T-helper 1 cell (primary cell): ENCODE measurements at regions not wholly inside any gene's neighbourhood (a gene's known extent, or its start where the extent isn't known, plus 50 kb on each side); places are given as distances from the start of the nearest gene placed in this dataset.

ENCODE experiments used
- DNase-seq, 5 donors: peaks; one replicate each; pipeline ENCODE4 v3.0.0-alpha.2; 2012 to 2020

DNA sequence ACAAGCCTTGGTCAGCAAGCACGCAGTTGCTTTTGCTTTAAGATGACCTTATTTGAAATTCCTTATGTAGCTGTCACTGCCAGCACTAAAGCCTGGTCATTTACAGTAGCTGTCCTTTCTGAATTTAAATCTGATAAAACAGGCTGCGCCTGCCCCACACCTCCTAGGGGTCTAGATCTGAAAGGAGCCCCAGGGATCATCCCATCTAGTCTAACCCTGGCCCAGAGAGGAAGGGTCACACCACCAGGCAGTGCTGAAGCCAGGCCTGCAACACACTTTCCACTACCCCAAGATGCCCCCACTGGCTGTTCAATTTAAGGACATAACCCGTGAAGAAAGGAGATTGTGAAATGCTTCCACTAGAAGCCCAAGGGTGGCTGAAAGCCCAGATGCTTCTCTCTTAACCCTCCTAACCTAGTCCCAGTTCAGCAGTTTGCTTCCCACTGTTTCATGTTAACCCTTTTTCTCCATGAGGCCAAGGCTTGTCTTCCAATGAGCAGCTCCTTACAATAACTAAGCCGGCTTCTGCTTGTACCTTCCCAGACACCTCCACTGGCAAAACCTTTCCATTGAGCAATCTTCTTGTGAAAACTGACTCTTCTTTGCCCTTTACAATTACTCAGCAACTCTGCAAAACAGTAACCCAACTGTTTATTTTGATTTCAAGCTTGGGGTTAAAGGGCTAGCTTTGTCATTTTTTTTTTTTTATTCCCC is 198.9 kb upstream of the LPP start:
- no peak for DNase-seq

DNA sequence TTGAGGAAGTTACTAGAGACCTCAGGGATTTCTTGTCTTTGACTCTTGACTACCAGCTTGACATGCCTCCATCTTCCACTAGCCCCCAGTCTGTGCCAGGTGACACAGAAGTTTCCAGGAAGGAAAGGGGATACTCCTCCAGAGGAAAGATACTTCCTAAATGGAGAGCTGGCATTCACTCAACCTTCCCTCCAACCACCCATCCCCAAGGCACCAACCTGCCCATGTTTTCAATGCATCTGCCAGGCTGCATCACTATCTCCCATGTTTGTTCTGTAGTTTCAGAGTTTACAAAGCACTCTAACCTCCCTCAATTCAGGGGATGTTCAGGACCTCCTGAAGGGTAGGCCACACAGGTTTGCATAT is 198.4 kb upstream of the LPP start:
- no peak for DNase-seq

DNA sequence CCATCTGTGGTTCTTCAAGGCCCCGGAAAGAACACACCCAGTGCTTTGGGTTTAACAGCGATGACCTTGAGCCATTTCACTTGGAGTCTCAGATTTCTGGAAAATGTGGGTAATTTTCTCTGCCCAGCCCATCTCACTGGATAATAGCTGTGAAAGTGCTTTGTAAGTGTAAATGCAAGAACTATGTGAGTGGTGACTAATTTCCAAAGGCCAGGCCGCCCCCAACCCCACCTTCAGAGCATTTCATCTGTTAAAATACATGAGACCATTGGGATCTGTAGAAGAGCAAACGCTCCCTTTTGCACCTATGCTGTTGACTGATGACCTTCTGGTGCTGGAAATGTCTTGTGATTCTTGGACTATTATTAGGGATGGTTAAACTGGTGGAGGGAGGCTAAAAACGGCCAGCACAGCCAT is 196.8 kb upstream of the LPP start:
- DNase-seq: no peak

DNA sequence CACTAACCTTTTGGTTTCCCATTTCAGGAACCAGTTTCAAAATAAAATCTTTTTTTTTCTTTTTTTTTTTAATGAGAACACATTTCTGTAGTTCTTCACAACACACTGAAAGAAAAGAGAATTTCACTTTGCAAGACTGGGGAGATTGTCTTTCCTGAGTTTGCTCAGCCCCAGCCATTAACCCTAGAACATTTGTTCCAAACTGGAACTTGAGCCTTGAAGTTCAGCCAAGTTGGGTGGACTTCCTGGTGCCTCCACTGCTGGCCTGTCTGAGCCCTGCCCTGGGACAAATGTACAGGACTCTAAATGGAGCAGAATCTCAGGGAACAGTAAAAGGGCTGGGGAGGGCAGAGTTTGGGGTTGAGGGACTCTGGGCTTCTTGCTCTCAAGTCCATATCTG is 196.4 kb upstream of the LPP start:
- DNase-seq: no peak

DNA sequence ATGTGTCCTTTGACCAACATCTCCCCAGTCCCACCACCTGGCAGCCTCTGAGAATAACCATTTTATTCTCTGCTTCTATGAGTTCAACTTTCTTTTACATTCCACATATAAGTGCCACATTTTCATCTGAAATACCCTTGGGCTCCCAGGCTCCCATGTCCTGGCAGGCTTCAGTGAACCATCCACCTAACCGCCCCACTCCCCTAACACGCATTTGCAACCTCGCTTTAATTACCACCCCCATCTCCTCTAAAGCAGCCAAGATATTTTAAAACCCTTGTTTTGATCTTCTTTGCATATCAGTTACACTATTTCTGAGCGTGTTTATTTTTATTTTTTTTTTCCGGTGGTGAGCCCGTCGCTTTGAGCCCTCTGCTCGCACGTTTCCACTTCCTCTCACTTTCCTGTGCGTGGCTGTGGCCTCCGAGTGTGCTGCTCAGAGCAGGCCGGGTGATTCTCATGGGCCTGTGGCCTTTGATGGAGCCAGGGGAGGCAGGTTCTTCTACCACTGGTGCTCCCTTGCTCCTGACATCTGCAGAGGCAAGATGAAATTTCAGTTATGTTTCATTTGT is 195.4 kb upstream of the LPP start:
- peak in 4 of 5 donors; percentile 11 to 69 (median 24) for DNase-seq

DNA sequence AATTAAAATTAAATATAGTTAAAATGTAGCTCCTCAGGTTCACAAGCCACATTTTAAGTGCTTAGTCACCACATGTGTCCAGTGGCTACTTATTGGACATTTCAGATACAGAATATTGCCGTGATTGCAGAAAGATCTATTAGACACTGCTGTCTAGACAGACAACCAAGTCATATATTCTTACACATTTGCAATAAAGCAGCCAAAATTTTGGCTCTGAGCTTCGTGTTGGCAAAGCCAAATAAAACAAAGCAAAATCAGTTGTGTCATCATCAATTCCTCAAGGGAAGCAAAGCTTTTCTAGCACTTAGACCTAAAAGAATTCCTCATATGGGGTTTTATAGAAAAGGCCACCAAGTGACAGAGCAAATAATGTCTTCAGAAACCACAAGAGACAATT is 193.1 kb upstream of the LPP start:
- no peak for DNase-seq

DNA sequence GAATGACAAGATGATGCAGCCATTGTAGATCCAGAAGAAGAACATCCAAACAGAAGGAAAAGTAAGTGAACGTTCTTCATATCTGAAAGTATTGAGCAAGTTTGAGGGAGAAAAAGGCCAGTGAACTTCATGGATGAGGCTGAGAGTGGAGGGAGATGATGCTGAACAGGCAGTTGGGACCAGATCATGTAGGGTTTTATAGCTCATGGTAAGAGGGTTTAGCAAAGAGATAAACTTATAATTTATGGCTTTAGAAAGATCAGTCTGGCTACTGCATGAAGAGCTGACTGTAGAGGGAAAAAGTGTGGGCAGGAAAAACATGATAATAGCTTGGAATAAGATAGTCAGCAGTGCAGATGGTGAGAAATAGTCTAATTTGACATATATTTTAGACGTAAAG is 192.6 kb upstream of the LPP start:
- DNase-seq: no peak

DNA sequence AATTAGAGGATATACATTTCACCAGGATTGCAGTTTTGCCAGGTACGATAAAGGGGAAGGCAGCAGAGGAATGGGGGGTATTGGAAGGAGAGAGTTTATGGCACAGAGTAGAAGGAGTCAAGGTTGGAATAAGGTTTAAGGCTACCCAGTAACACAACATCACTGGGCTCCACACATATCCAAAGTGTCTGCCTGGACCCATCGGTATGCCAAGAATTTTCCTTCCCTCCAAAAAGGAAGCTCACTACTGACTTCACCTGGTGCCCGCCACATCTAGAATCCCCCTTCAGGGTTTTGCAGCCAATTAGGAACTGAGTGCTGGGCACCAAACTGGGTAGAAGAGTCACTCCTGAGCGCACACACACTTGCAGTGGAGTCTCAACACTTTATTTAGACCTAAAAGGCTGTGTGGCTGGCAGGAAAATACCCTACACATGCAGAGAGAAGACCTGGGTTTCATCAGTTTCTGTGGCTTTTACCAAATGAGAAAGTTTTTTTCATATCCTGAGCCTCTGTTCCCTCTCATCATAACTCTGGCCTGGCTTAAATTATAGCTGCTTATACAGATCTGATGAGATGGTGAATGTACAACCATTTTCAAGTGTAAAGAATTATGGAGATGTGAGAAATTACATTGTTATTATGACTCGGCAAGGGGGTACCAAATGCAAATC is 190.8 kb upstream of the LPP start:
- peak in 1 of 5 donors; percentile 57 for DNase-seq

DNA sequence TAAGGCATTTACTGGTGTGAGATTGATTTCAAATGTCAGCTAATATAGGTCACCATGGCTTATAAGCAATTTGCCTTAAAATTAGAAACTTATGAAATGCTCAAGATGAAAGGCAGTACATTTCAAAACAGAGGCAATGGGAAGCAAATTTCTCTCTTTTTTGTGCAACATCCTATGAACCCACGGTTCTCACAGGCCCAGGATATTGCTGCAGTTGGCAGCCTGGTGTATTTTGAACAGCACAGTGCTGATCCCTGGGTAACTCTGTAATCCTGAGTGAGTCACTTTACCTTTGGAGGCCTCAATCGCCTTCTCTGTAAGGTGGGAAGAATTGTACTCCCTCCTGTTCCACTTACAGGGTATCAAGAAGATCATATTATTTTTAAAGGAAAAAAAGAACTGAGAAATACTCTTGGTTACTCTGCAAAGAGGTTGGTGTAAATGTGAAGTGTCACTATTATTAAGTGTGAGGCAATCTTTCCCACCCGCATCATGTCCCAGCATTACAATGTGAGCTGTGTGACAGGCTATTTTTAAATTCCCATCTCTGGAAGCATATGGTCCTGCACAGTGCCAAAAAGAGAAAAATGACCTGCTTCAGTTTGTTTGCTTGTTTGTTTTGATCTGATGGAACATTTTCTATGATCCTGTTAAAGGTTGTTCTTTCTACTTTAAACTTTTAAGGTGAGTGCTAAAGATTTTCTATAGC is 190.1 kb upstream of the LPP start:
- DNase-seq: no peak

DNA sequence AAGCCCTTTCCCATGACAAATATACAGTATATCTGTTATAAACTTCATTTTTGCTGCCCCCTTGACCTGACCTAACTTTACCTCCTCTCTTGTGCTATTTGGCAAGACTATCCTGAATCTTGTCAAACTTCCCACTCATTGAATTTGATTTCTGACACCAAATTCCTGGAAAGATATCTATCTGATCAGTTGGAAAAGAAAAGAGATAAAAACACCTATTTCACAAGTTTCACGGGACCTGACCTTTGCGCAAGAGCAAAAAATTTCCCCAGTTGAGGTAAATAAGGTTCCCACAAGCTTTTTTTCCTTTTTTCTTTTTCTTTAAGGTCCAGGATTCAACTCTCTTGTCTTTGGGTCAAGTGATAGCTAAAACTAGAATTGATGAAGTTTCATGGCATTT is 189.2 kb upstream of the LPP start:
- no peak for DNase-seq

DNA sequence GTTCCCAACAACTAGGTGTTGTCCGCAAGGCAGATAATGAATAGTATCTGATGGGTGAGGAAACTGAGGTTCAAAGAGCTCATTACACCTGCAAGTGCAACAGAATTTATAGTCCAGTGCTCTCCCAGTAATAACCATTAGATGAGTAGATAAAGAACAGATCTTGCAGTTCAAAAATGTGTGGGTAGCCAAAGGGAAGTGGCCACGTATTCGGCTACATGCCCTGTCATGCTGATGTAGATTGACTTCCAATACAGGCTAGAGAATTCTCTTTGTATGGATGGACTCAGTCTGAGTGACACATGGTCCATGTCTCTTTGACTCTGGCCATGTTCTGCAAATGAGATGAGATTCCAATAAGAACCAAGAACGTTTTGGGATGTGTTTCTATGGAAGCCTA is 187.9 kb upstream of the LPP start:
- DNase-seq: no peak

DNA sequence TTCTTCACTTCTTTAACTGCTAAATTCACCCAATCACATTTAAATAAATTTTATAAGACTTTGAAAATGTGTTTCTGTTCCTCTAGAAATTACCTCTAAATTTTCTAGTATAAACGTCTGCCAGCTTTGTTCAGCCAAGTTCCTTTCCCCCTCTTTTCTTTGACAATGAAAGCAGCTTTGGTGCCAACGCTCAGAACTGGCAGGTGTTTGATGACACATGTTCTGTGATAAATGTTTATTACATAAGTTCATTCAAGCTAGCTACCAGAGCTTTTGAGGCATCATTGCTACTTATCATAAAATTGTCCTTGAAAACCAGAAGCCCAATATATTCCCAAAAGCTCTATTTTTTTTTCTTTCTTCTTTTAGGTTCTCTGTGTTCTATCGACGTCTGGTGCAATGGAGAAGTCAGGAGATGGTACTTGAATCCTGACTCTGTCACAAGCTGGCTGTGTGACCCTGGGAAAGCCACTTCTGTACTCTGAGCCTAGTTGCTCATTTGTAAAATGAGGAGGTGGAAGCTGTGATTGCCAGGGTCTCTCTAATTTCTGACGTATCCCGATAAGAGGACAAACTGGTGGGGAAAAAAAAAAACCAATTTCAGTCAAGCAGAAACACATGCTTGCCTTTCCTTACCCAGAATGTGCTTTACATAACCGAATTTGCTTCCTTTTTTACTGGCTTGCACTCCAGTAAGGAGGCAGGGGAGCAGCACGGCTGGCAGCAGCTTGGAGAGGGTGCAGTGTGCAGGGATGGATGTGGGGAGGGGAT is 187.1 kb upstream of the LPP start:
- no peak for DNase-seq

DNA sequence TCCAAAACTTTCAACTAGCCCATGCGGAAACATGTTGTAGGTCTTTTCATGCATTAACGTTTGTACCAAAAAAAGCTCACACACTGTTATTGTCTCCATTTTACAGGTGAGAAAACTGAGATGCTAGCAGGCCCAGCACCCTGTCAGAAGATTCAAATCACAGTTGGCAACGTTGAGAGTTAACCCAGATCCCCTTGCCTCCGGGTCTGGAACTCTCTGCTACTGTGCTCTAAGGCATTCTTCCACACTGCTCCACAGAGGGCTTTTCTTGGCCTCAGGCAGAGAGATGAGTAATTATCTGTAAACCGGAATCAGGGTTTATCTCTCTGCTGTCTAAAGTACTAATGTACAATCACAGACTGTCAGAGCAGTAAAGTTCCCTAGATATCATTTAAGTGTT is 186.0 kb upstream of the LPP start:
- DNase-seq: no peak

DNA sequence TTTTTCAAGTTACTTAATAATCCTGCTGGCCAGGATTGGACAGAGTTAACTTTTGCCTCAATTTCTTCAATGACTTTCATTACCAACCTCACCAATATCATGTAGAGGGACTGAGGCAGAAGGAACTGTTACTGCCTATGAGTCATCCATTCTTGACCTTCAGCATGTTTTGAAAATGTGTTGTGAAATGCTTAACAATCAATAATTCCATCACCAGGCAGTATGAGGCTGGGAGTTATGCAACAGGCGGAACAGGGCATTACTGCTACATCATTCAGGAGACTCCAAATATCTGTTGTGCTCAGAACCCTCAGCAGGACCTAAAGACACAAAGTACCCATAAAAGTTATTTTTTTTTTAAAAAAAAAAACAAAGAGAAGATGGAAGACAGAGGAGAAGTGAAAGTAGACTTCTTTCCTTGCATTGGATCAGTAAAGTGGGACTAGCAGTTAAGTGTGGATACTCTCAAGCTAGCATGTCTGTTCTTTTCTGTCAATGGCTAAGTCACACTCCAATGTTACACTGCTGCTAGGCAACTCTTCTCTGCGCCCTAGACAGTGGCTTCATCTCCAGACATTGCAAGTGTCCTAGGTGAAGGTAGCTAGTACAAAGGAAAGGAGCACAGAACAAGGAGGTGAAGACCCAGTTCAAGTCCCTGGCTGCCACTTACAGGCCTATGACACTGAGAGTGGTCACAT is 184.9 kb upstream of the LPP start:
- DNase-seq: no peak

DNA sequence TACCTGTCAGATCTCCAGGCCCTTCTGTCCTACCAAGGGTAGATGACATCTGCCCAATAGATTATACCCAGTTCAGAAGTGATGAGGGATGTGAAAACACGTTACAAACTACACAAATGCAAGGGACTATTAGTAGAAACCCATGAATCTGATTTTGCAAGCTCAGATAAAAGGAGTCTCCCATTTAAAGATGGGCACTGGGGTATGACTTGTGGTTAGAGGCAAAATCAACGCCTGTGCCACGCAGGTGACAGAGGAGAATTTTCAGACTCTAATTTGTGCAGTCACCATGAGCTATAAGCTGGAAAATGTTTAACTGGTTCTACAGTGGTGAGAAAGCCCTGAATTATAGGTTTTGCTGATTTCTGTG is 184.4 kb upstream of the LPP start:
- DNase-seq: no peak

DNA sequence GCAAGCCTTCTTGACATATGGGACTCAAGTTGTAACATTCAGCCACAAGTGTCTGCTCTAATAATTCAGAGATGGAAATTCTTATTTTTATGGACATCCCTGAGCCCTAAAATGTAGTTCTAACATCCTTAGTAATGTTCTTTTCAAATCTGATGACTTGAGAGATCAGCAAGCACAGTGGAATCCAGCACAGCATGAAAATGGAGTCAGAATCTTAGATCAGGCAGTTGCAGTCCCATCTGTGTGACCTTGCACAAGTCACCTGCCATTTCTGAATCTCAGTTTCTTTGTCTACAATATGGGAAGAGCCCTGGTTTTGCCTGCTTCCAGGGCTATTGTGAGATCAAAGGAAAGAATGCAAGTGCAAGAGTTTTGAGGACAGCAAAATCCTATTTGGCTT is 183.9 kb upstream of the LPP start:
- no peak for DNase-seq

DNA sequence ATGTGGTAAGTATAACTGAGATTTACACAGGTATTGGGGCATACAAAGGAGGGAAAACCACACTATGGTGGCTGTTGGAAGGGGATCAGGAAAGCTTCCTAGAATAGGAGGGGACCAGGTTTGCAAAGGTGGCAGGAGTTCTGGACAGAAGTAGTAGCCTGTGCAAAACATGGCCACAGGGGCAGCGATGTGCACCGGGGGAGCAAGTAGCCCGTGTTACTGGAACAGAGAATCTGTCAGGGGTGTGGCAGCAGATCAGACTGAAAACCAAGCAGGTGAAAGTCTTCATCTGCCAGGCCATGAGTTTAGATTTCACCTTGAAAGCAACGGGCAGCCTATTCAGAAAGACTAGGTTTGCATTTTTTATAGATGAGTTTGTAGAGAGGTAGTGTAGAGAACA is 182.3 kb upstream of the LPP start:
- DNase-seq: no peak

DNA sequence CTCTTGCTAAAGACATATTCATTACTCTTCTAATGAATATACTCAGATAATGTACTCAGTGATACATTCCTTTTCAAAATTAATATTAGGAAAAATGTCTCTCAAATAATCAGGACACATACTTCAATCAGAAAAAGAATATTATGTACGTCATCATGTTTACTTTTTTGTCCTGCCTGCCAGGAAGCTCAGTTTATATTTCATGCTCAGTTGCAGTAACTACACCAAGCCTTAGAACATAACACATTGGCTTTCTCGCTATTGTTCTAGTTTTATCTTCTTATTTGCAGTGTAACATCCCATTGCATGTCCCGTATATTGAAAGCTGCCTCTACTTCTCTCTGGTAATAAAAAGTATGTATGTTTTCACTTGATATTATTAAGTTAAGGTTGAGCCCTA is 181.5 kb upstream of the LPP start:
- DNase-seq: no peak

DNA sequence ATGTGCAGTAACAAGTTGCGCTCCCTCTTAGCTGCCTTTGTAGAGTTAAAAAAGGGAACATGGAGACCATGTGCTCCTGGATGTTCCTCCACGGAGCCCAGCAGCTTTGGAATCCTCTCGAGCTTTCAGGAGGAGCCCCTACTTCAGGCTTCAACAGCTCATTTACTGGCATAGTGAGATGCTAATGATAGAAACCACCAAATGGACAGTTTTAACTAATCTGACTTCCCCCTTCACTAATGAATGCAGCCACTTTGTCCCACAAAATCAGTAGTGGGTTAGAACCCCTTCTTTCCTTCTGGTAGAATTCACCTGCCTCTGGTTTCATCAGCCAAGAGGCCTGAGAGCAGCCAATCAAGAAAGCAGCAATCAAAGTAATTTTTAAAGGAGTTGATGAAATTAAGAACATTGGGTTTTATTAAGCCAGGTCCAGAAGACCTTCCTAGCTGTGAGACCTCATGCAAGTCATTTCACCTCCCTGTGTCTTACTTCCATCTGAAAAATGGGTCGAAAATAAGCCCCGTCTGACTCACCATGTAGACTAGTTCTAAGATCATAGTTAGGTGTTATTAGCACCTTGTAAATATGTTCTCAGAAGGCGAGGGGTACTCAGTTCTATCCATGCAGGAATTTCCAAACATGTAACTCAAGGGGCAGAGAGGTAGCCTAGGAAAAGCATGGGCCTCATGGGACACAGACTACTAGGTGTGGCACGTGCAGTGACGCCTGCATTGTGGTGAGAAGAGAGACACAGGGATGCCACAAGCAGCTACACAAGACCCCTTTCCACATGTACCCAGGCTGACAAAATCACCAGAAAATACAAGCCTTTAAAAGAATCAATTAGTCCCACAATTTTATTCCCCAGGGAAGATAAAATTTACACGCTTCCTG is 179.7 kb upstream of the LPP start:
- DNase-seq: peak in 2 of 5 donors; percentile 34 to 48

DNA sequence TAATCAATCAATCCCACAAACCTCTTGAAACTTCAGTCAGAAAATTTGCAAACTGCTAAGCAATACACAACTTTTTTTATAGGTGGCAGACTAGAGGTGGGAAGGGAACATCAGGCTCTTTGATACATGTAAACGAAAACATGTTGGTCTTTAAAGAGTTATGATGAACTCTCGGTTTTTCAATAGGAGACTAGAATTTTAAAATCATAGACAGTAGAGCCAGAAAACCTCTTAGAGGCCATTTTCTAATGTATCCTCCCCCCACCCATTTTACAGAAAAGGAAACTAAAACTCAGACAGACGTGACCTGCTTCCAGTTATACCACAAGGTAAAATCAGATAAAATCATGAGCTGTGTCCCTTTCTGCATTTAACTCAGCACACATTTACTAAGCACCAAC is 179.1 kb upstream of the LPP start:
- DNase-seq: peak in 2 of 5 donors; percentile 14 to 80
